ENCODE measurements at regions not wholly inside any gene's neighbourhood (a gene's known extent, or its start where the extent isn't known, plus 50 kb on each side); places are given as distances from the start of the nearest gene placed in this dataset.

- no peak overlapping the region for H2AFZ ChIP-seq (ENCODE audit: low read length)
- no peak overlapping the region for H2AK5ac ChIP-seq (ENCODE audit: low read depth, low read length)
- no peak overlapping the region for H3K4ac ChIP-seq (replicated peaks; ENCODE audit: insufficient read length, low read depth, low read length)
- CTCF ChIA-PET (ENCODE audit: partially characterized antibody): interaction anchor here (0.8 to 2.2 kb wide), 12 partner anchors 10 to 378 kb away, joined by 3 to 8 read pairs (median 4); no protein-coding TSS in a partner anchor
- H3K36me3 ChIP-seq (ENCODE audit: control insufficient read depth in 2 of 4, insufficient read depth in 4 of 4, low read length in 3 of 4): no peaks in the 10 kb centered on the region
- H4K5ac ChIP-seq (ENCODE audit: insufficient read length, low read depth, low read length): no peak overlapping the region
- no peaks in the 10 kb centered on the region for H3K79me2 ChIP-seq (ENCODE audit: control insufficient read depth in 1 of 2, insufficient read depth in 2 of 2, low read length in 2 of 2)
- no peak overlapping the region for H4K8ac ChIP-seq (ENCODE audit: extremely low read depth, insufficient read depth, low read length)
- no peak overlapping the region for H4K91ac ChIP-seq (replicated peaks; ENCODE audit: insufficient read length, low read length)
- H3K27me3 ChIP-seq (replicated peaks in 1 of 4; ENCODE audit: control insufficient read depth in 3 of 4, extremely low read depth in 1 of 4, insufficient read depth in 3 of 4, low read length in 3 of 4): no peaks in the 10 kb centered on the region
- peaks cover 3 to 5% of the 10 kb centered on the region in 2 experiments; a peak in 1 of 4 replicates for H3K9me3 ChIP-seq (ENCODE audit: insufficient read depth in 2 of 2, low read depth in 1 of 2, low read length in 1 of 2)
- no peak overlapping the region for H3K4me3 ChIP-seq (ENCODE audit: extremely low read depth in 1 of 4, insufficient read depth in 2 of 4, low read depth in 3 of 4, low read length in 4 of 4)
- no peak overlapping the region for H2BK12ac ChIP-seq (ENCODE audit: low read depth, low read length)
- no peak overlapping the region for H3K18ac ChIP-seq (ENCODE audit: extremely low read depth, low read length)
- H3K79me1 ChIP-seq (ENCODE audit: low read depth, low read length): no peaks in the 10 kb centered on the region
- no peaks in the 10 kb centered on the region for H4K20me1 ChIP-seq (replicated peaks in 1 of 2; ENCODE audit: control insufficient read depth in 1 of 2, insufficient read depth in 2 of 2, low read length in 2 of 2)
- H3K23me2 ChIP-seq (ENCODE audit: low read depth, low read length): no peaks in the 10 kb centered on the region
- FAIRE-seq (no peak), DNase-seq (ENCODE audit: low read depth in 1 of 2, low spot score in 2 of 2) (no peak)
- POLR2A ChIA-PET (ENCODE audit: partially characterized antibody): interaction anchor here (0.7 kb wide), 1 partner anchor 15 kb away, joined by 3 read pairs; no protein-coding TSS in a partner anchor
- peaks cover 0 to 10% (median 2%) of the 10 kb centered on the region in 4 experiments; a peak in 4 of 7 replicates for H3K4me1 ChIP-seq (replicated peaks in 1 of 4; ENCODE audit: control insufficient read depth in 3 of 4, insufficient read depth in 4 of 4, low read length in 3 of 4)
- no peak overlapping the region for H3K9ac ChIP-seq (replicated peaks in 1 of 4; ENCODE audit: extremely low read depth in 1 of 4, low read depth in 3 of 4, low read length in 3 of 4)
- no peak overlapping the region for H3K56ac ChIP-seq (replicated peaks; ENCODE audit: insufficient read length, low read depth, low read length)
- no peak overlapping the region; a peak in 1 of 4 replicates for H3K4me2 ChIP-seq (ENCODE audit: insufficient read depth in 1 of 2, low read depth in 2 of 2, low read length in 2 of 2)
- H2BK5ac ChIP-seq (ENCODE audit: low read depth, low read length): no peak overlapping the region
- H2BK120ac ChIP-seq (replicated peaks; ENCODE audit: low read depth, low read length): no peak overlapping the region
- H3K23ac ChIP-seq (ENCODE audit: insufficient read length): no peak overlapping the region
- no peak overlapping the region for H3K14ac ChIP-seq (ENCODE audit: insufficient read length)
- no peak overlapping the region for H2BK15ac ChIP-seq (ENCODE audit: low read length)
- WGBS, 2 experiments (ENCODE audit: extremely low coverage in 1 of 2, insufficient coverage in 1 of 2, insufficient read length in 1 of 2, insufficient replicate concordance in 2 of 2, low coverage in 1 of 2, low lambda C conversion rate in 2 of 2, missing lambda C conversion rate in 1 of 2): 75% methylated on average over 4 of the region's 4 CpGs; no CpG with 5 or more reads in 1 of the 2 experiments
- H3K27ac ChIP-seq (ENCODE audit: low read depth, low read length): no peak overlapping the region
- no peak overlapping the region for H2BK20ac ChIP-seq (ENCODE audit: low read length)
- TF ChIP-seq, protein P1, sequence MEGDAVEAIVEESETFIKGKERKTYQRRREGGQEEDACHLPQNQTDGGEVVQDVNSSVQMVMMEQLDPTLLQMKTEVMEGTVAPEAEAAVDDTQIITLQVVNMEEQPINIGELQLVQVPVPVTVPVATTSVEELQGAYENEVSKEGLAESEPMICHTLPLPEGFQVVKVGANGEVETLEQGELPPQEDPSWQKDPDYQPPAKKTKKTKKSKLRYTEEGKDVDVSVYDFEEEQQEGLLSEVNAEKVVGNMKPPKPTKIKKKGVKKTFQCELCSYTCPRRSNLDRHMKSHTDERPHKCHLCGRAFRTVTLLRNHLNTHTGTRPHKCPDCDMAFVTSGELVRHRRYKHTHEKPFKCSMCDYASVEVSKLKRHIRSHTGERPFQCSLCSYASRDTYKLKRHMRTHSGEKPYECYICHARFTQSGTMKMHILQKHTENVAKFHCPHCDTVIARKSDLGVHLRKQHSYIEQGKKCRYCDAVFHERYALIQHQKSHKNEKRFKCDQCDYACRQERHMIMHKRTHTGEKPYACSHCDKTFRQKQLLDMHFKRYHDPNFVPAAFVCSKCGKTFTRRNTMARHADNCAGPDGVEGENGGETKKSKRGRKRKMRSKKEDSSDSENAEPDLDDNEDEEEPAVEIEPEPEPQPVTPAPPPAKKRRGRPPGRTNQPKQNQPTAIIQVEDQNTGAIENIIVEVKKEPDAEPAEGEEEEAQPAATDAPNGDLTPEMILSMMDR (IDR thresholded peaks at IDR 0.05; ENCODE audit: control extremely low read depth in 1 of 3, insufficient read depth in 1 of 3, low read depth in 1 of 3, low read length in 3 of 3): no peak
- TF ChIP-seq KDM5A (IDR thresholded peaks at IDR 0.05; ENCODE audit: low read length): no peak
- no peak for TF ChIP-seq KDM4A (IDR thresholded peaks at IDR 0.05; ENCODE audit: low read depth, low read length, severe bottlenecking)
- no peak for TF ChIP-seq SUZ12 (IDR thresholded peaks at IDR 0.05; ENCODE audit: low read length)
- TF ChIP-seq GABPA (IDR thresholded peaks at IDR 0.05; ENCODE audit: borderline replicate concordance, insufficient read depth, low read length): no peak
- no peak for TF ChIP-seq SRF (IDR thresholded peaks at IDR 0.05; ENCODE audit: low read depth, low read length)
- no peak for TF ChIP-seq CHD2 (IDR thresholded peaks at IDR 0.05; ENCODE audit: low read length)
- no peak for TF ChIP-seq HDAC2 (IDR thresholded peaks at IDR 0.05; ENCODE audit: borderline replicate concordance in 1 of 2, low read depth in 2 of 2, low read length in 2 of 2)
- TF ChIP-seq CBX5 (IDR thresholded peaks at IDR 0.05; ENCODE audit: low read depth, low read length): no peak
- TF ChIP-seq POLR2A (IDR thresholded peaks at IDR 0.05; ENCODE audit: control extremely low read depth in 1 of 2, low read depth in 2 of 2, low read length in 2 of 2): no peak
- no peak for TF ChIP-seq SIRT6 (IDR thresholded peaks at IDR 0.05; ENCODE audit: low read length)
- no peak for TF ChIP-seq EP300 (IDR thresholded peaks at IDR 0.05; ENCODE audit: borderline replicate concordance in 1 of 2, low read depth in 2 of 2, low read length in 2 of 2)
Observed at GRCh38 chr6:40705354-40705753, 118.2 kb upstream of the LRFN2 start.
